SU-DHL-6 (cell line): ENCODE measurements at regions not wholly inside any gene's neighbourhood (a gene's known extent, or its start where the extent isn't known, plus 50 kb on each side); places are given as distances from the start of the nearest gene placed in this dataset.

ENCODE experiments used
- H2AFZ ChIP-seq: fragments of 200-600 bp; sonication (generic); 2 replicates; pipeline ENCODE4 v1.6.1; 2014; ENCODE audit warnings: low read depth, mild to moderate bottlenecking, moderate library complexity, mixed read lengths, antibody characterized with exemption, low read length; ENCODE audit not compliant: severe bottlenecking
- H3F3A ChIP-seq: fragments of 200-600 bp; shearing (Covaris generic); 2 replicates; pipeline ENCODE4 v1.6.0; 2016; ENCODE audit warnings: antibody characterized with exemption, mild to moderate bottlenecking; ENCODE audit not compliant: insufficient read depth
- H3K27ac ChIP-seq: fragments of 200-600 bp; sonication (generic); 2 replicates; pipeline ENCODE4 v1.5.1; 2016; ENCODE audit warnings: low read depth, mild to moderate bottlenecking, low read length, moderate library complexity, mixed read lengths
- H3K27me3 ChIP-seq: fragments of 200-600 bp; sonication (generic), shearing (Covaris generic); 2 replicates; pipeline ENCODE4 v1.6.0; 2014; ENCODE audit warnings: mild to moderate bottlenecking, low read length
- H3K36me3 ChIP-seq: fragments of 200-600 bp; sonication (generic); 2 replicates; pipeline ENCODE4 v1.6.1; 2014; ENCODE audit warnings: mild to moderate bottlenecking, low read length, mixed read lengths
- H3K4me2 ChIP-seq: fragments of 300-600, 200-600 bp; shearing (Covaris generic), sonication (generic); 2 replicates; pipeline ENCODE4 v1.6.0; 2014; ENCODE audit warnings: low read length, low read depth, mild to moderate bottlenecking; ENCODE audit not compliant: poor library complexity, severe bottlenecking
- H3K4me3 ChIP-seq: fragments of 200-600 bp; sonication (generic); 2 replicates; pipeline ENCODE4 v1.5.1; 2014; ENCODE audit warnings: antibody characterized with exemption, low read length, mild to moderate bottlenecking, mixed read lengths; ENCODE audit not compliant: insufficient read depth, poor library complexity, severe bottlenecking
- H3K79me2 ChIP-seq: fragments of 200-600 bp; sonication (generic); 2 replicates; pipeline ENCODE4 v1.6.1; 2014; ENCODE audit warnings: mild to moderate bottlenecking, low read length, moderate library complexity; ENCODE audit not compliant: insufficient read depth
- H3K9ac ChIP-seq: fragments of 200-600 bp; sonication (generic); 2 replicates; pipeline ENCODE4 v1.7.0; 2014; ENCODE audit warnings: mild to moderate bottlenecking, low read length
- H3K9me2 ChIP-seq: fragments of 200-600 bp; sonication (generic); replicated peaks from 2 replicates; pipeline ENCODE4 v1.6.1; 2014; ENCODE audit warnings: low read length; ENCODE audit not compliant: insufficient read depth
- H3K9me3 ChIP-seq: fragments of 200-600 bp; sonication (generic); 2 replicates; pipeline ENCODE4 v1.6.1; 2014; ENCODE audit warnings: low read length, mixed read lengths; ENCODE audit not compliant: insufficient read depth
- H4K20me1 ChIP-seq: fragments of 200-600 bp; sonication (generic); 2 replicates; pipeline ENCODE4 v1.6.1; 2014; ENCODE audit warnings: low read depth, mild to moderate bottlenecking, antibody characterized with exemption, low read length, moderate library complexity, mixed read lengths
- EZH2phosphoT487 ChIP-seq: fragments of 200-600 bp; sonication (generic), shearing (Covaris generic); conservative IDR thresholded peaks from 2 replicates; pipeline ENCODE4 v1.6.1; 2018; ENCODE audit warnings: mild to moderate bottlenecking, antibody characterized with exemption, low read length, moderate library complexity, mixed read lengths
- TF ChIP-seq, protein P1 (sequence below): fragments of 200-600 bp; sonication (generic); IDR thresholded peaks from one replicate; pipeline ENCODE4 v1.5.1; 2017; ENCODE audit warnings: antibody characterized with exemption, mild to moderate bottlenecking, low read length, moderate library complexity; ENCODE audit not compliant: insufficient read depth, poor library complexity, severe bottlenecking

DNA sequence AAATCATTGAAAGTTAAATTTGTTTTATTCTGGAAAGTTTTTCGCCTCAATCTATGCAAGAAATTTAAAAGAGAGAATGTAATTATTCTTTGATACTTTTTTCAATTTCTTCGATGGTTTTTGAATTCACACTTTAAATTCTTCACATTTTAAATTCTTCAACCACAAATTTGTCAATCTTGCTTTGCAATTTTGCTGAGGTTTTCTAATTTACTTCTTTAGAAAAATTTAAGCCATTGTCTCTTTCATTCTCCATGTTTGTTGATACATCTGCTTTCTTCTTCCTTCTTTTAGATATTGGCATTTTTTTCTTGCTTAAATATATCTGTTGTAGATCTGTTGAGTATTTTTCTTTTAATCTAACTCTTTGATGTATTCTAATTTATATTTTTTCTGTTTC is 301.9 kb upstream of the DSEL start:
- Histone ChIP-seq H3K36me3 (no peaks in the 10 kb centered on the region), H3K9me3 (no peaks in the 10 kb centered on the region), H2AFZ (no peak overlapping the region), H3K9me2 (no peaks in the 10 kb centered on the region), H4K20me1 (no peaks in the 10 kb centered on the region), H3K4me2 (no peak overlapping the region), H3K79me2 (no peaks in the 10 kb centered on the region), H3K4me3 (no peak overlapping the region), H3K27me3 (no peaks in the 10 kb centered on the region), H3K27ac (no peak overlapping the region), H3K9ac (no peak overlapping the region), H3F3A (no peaks in the 10 kb centered on the region)
- no peak for TF ChIP-seq EZH2phosphoT487
- TF ChIP-seq, protein P1, sequence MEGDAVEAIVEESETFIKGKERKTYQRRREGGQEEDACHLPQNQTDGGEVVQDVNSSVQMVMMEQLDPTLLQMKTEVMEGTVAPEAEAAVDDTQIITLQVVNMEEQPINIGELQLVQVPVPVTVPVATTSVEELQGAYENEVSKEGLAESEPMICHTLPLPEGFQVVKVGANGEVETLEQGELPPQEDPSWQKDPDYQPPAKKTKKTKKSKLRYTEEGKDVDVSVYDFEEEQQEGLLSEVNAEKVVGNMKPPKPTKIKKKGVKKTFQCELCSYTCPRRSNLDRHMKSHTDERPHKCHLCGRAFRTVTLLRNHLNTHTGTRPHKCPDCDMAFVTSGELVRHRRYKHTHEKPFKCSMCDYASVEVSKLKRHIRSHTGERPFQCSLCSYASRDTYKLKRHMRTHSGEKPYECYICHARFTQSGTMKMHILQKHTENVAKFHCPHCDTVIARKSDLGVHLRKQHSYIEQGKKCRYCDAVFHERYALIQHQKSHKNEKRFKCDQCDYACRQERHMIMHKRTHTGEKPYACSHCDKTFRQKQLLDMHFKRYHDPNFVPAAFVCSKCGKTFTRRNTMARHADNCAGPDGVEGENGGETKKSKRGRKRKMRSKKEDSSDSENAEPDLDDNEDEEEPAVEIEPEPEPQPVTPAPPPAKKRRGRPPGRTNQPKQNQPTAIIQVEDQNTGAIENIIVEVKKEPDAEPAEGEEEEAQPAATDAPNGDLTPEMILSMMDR, result no peak

DNA sequence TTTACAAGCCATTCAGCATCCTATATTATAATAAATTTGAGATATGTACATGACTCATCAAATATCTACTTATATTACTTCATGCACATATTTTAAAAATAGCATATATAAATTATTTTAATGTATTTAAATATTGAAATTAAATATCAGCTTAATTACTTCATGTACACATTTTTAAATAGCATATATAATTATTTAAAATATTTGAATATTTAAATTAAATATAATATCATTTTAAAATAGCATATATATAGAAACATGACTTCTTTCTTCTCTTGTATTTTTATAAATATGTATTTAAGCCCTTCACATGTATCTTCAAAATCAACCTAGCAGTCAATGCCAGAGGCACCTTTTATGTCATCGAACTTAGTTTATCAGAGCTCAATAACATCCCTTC is 298.8 kb upstream of the DSEL start:
- no peak overlapping the region for H3K27ac ChIP-seq
- H3K36me3 ChIP-seq, result no peaks in the 10 kb centered on the region
- H3K79me2 ChIP-seq, result no peaks in the 10 kb centered on the region
- H3K9me2 ChIP-seq, result no peaks in the 10 kb centered on the region
- no peak overlapping the region for H3K4me3 ChIP-seq
- no peaks in the 10 kb centered on the region for H3K9me3 ChIP-seq
- no peaks in the 10 kb centered on the region for H3F3A ChIP-seq
- H3K9ac ChIP-seq, result no peak overlapping the region
- no peak overlapping the region for H3K4me2 ChIP-seq
- H3K27me3 ChIP-seq, result no peaks in the 10 kb centered on the region
- no peak overlapping the region for H2AFZ ChIP-seq
- no peak for TF ChIP-seq EZH2phosphoT487
- TF ChIP-seq, protein P1, result no peak
- H4K20me1 ChIP-seq, result no peaks in the 10 kb centered on the region

GRCh38 chr18:67813380-67814028 is 297.0 kb upstream of the DSEL start:
- Histone ChIP-seq H3K4me2 (no peak overlapping the region), H2AFZ (no peak overlapping the region), H3K27me3 (no peaks in the 10 kb centered on the region), H4K20me1 (no peaks in the 10 kb centered on the region), H3K4me3 (no peak overlapping the region), H3K36me3 (no peaks in the 10 kb centered on the region), H3K9ac (no peak overlapping the region), H3K79me2 (no peaks in the 10 kb centered on the region), H3K9me3 (no peaks in the 10 kb centered on the region), H3K9me2 (no peaks in the 10 kb centered on the region), H3F3A (no peaks in the 10 kb centered on the region), H3K27ac (no peak overlapping the region)
- no peak for TF ChIP-seq EZH2phosphoT487
- TF ChIP-seq, protein P1, result no peak
